ENCODE measurements at regions not wholly inside any gene's neighbourhood (a gene's known extent, or its start where the extent isn't known, plus 50 kb on each side); places are given as distances from the start of the nearest gene placed in this dataset.

GRCh38 chr12:17802657-17803641, 287.0 kb downstream of the RERGL start:
- DNase-seq: no peak
- no peak overlapping the region for H3K4me3 ChIP-seq
- intact Hi-C loops (cut with DNase I, micrococcal nuclease): no loop called here
- TF ChIP-seq CTCF (IDR thresholded peaks at IDR 0.05): no peak
- no peaks in the 10 kb centered on the region for H3K4me1 ChIP-seq (ENCODE audit: low read depth)
- peaks cover 12% of the 10 kb centered on the region for H3K9me3 ChIP-seq
- no peak for ATAC-seq
- no peaks in the 10 kb centered on the region for H3K36me3 ChIP-seq (ENCODE audit: low read depth)

GRCh38 chr12:17793854-17794253, 296.1 kb downstream of the RERGL start:
- Histone ChIP-seq H3K4me3 (no peak overlapping the region), H3K9me3 (peaks cover 12% of the 10 kb centered on the region), H3K4me1 (ENCODE audit: low read depth) (no peaks in the 10 kb centered on the region), H3K36me3 (ENCODE audit: low read depth) (no peaks in the 10 kb centered on the region)
- ATAC-seq (no peak), DNase-seq (no peak)
- no peak for TF ChIP-seq CTCF (IDR thresholded peaks at IDR 0.05)
- intact Hi-C loops (cut with DNase I, micrococcal nuclease): no loop called here

- Histone ChIP-seq H3K9me3 (peaks cover 24% of the 10 kb centered on the region), H3K4me3 (no peak overlapping the region), H3K4me1 (ENCODE audit: low read depth) (no peaks in the 10 kb centered on the region), H3K36me3 (ENCODE audit: low read depth) (no peaks in the 10 kb centered on the region)
- TF ChIP-seq CTCF (IDR thresholded peaks at IDR 0.05): no peak
- intact Hi-C loops (cut with DNase I, micrococcal nuclease): loop anchor here (5.0 kb wide), 1 partner anchor 94 kb away; no protein-coding TSS in a partner anchor
- DNase-seq (no peak), ATAC-seq (no peak)
These were observed 311.8 kb downstream of the RERGL start for GRCh38 chr12:17778242-17778641.

GRCh38 chr12:17763366-17763765, 326.6 kb downstream of the RERGL start:
- DNase-seq: no peak
- TF ChIP-seq CTCF (IDR thresholded peaks at IDR 0.05): no peak
- Histone ChIP-seq H3K4me1 (ENCODE audit: low read depth) (no peaks in the 10 kb centered on the region), H3K9me3 (peaks cover 24% of the 10 kb centered on the region), H3K4me3 (no peak overlapping the region), H3K36me3 (ENCODE audit: low read depth) (no peaks in the 10 kb centered on the region)
- intact Hi-C loops (cut with DNase I, micrococcal nuclease): loop anchor here in 1 of 2 donors (5.0 kb wide), 1 partner anchor 84 kb away; no protein-coding TSS in a partner anchor
- no peak for ATAC-seq

GRCh38 chr12:17759982-17760381, 330.0 kb downstream of the RERGL start:
- no peaks in the 10 kb centered on the region for H3K36me3 ChIP-seq (ENCODE audit: low read depth)
- ATAC-seq: no peak
- no peak for TF ChIP-seq CTCF (IDR thresholded peaks at IDR 0.05)
- H3K4me3 ChIP-seq: no peak overlapping the region
- H3K4me1 ChIP-seq (ENCODE audit: low read depth): no peaks in the 10 kb centered on the region
- intact Hi-C loops (cut with DNase I, micrococcal nuclease): loop anchor here in 1 of 2 donors (5.0 kb wide), 1 partner anchor 87 kb away; no protein-coding TSS in a partner anchor
- peak in 1 of 3 donors; percentile 15 for DNase-seq
- H3K9me3 ChIP-seq: peaks cover 43% of the 10 kb centered on the region

All from mucosa of descending colon (tissue), 3 donors.